Ascending aorta (tissue), 2 donors: ENCODE measurements at regions not wholly inside any gene's neighbourhood (a gene's known extent, or its start where the extent isn't known, plus 50 kb on each side); places are given as distances from the start of the nearest gene placed in this dataset.

Experiments
- DNase-seq, 2 donors: peaks; one replicate each; pipeline ENCODE4 v3.0.0-alpha.2; 2019; ENCODE audit warnings: low spot score in 2 of 2
- H3K27ac ChIP-seq, 2 donors: fragments of 200-600 bp; sonication (generic); one replicate each; pipeline ENCODE4 v1.5.1; 2016 to 2017; ENCODE audit warnings: mild to moderate bottlenecking in 1 of 2
- H3K27me3 ChIP-seq: fragments of 200-600 bp; sonication (generic); one replicate; pipeline ENCODE4 v1.5.1; 2017
- H3K36me3 ChIP-seq, 2 donors: fragments of 200-600 bp; sonication (generic); one replicate each; pipeline ENCODE4 v1.5.1; 2016
- H3K4me1 ChIP-seq, 2 donors: fragments of 200-600 bp; sonication (generic); one replicate each; pipeline ENCODE4 v1.5.1; 2016 to 2017; ENCODE audit warnings: mild to moderate bottlenecking in 1 of 2
- H3K4me3 ChIP-seq, 2 donors: fragments of 200-600 bp; sonication (generic); one replicate each; pipeline ENCODE4 v1.5.1; 2016 to 2017; ENCODE audit warnings: mild to moderate bottlenecking in 1 of 2
- H3K9me3 ChIP-seq, 2 donors: fragments of 200-600 bp; sonication (generic); one replicate each; pipeline ENCODE4 v1.5.1; 2016
- intact Hi-C: fragments of 100-400 bp; cut with DNase I; formaldehyde crosslinking; loops from one replicate; pipeline ENCODE4 v1.15.1; 2023
- TF ChIP-seq, protein P1 (sequence below), 3 experiments: fragments of 200-600 bp in 2 of 3; fragments of 450-650 bp in 1 of 3; sonication (generic) in 2 of 3; IDR thresholded peaks; one replicate each; pipeline ENCODE4 v1.5.1; 2016 to 2019; ENCODE audit warnings: antibody characterized with exemption in 3 of 3, mild to moderate bottlenecking in 1 of 3, moderate library complexity in 1 of 3

DNA sequence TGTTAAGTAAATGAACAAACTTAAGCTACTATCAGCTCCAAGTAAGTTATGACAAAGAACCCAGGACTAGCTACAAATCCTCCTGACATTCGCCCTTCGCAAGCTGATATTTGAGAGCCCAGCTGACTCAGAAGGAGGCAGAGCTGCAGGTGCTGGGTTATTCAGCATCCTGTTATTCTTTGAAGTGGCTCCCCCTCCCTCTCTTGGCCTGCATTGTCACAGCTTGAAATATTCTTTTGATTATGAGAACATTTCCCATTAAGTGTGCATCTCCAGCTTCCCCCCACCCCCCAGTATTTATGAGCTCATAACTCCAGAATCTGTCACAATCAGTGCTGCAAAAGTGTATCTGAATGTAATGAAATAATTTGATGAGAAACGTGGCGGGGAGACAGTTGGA is 78.8 kb upstream of the RALY start:
- no peak for DNase-seq
- no peak overlapping the region for H3K4me3 ChIP-seq
- peaks cover 3 to 4% of the 10 kb centered on the region in 2 donors for H3K4me1 ChIP-seq
- no peaks in the 10 kb centered on the region for H3K9me3 ChIP-seq
- no peaks in the 10 kb centered on the region for H3K27me3 ChIP-seq
- no peak overlapping the region for H3K27ac ChIP-seq
- intact Hi-C loops = no loop called here
- H3K36me3 ChIP-seq = no peaks in the 10 kb centered on the region
- TF ChIP-seq, protein P1, sequence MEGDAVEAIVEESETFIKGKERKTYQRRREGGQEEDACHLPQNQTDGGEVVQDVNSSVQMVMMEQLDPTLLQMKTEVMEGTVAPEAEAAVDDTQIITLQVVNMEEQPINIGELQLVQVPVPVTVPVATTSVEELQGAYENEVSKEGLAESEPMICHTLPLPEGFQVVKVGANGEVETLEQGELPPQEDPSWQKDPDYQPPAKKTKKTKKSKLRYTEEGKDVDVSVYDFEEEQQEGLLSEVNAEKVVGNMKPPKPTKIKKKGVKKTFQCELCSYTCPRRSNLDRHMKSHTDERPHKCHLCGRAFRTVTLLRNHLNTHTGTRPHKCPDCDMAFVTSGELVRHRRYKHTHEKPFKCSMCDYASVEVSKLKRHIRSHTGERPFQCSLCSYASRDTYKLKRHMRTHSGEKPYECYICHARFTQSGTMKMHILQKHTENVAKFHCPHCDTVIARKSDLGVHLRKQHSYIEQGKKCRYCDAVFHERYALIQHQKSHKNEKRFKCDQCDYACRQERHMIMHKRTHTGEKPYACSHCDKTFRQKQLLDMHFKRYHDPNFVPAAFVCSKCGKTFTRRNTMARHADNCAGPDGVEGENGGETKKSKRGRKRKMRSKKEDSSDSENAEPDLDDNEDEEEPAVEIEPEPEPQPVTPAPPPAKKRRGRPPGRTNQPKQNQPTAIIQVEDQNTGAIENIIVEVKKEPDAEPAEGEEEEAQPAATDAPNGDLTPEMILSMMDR (IDR thresholded peaks at IDR 0.05) = no peak

DNA sequence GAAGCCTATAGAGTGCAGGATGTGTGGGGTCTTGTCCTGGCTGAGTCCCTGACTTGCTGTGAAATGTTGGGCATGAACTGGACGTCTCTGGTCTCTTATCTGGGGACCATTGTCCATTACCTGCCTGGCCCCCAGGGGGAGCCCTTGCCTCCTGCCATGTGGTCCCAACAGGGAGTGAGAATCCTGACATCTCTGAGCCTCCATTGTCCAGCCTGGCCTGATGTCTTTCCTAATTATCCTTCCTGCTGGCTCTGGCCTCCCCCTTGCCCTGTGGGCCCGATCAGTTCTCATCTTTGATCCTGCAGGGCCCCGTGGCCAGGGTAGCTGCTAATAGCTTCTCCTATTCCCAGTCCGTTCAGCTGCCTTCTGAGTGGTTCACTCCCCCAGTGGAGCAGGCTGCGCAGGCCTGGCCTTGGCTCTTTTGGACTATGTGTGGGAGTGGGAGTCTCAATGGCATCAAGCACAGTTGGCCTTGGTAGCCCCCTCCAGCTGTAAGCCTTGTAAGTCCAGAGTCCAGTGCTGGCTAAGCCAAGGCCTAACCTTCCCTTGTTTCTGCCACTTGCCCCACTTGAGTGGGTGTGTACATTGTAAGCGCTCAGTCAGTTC is 77.9 kb upstream of the RALY start:
- no peak overlapping the region for H3K27ac ChIP-seq
- H3K36me3 ChIP-seq = no peaks in the 10 kb centered on the region
- no peaks in the 10 kb centered on the region for H3K9me3 ChIP-seq
- H3K4me3 ChIP-seq = no peak overlapping the region
- no peaks in the 10 kb centered on the region for H3K27me3 ChIP-seq
- TF ChIP-seq, protein P1 (IDR thresholded peaks at IDR 0.05) = peak in 2 of 3 experiments; percentile 24 to 25
- intact Hi-C loops = no loop called here
- no peak for DNase-seq
- H3K4me1 ChIP-seq = no peaks in the 10 kb centered on the region

DNA sequence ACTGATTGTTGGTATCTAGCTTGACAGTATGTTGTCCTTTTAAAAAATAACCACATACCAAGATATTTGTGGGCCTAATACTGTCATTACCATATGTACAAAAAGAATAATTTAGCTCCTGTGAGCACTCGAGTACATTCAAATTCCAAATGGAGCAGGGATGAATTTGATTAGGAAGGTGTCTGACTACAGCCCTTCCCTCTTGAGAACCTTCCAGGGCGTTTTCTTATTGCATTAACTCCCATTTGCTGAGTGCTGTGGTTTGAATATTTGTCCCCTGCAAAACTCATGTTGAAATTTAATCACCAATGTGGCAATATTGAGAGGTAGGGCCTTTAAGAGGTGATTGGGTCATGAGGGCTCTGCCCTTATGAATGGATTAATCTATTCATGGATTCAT is 76.9 kb upstream of the RALY start:
- intact Hi-C loops = no loop called here
- DNase-seq = no peak
- Histone ChIP-seq H3K4me3 (no peak overlapping the region), H3K36me3 (no peaks in the 10 kb centered on the region), H3K9me3 (no peaks in the 10 kb centered on the region), H3K27me3 (no peaks in the 10 kb centered on the region), H3K4me1 (no peaks in the 10 kb centered on the region), H3K27ac (no peak overlapping the region)
- TF ChIP-seq, protein P1 (IDR thresholded peaks at IDR 0.05) = no peak

DNA sequence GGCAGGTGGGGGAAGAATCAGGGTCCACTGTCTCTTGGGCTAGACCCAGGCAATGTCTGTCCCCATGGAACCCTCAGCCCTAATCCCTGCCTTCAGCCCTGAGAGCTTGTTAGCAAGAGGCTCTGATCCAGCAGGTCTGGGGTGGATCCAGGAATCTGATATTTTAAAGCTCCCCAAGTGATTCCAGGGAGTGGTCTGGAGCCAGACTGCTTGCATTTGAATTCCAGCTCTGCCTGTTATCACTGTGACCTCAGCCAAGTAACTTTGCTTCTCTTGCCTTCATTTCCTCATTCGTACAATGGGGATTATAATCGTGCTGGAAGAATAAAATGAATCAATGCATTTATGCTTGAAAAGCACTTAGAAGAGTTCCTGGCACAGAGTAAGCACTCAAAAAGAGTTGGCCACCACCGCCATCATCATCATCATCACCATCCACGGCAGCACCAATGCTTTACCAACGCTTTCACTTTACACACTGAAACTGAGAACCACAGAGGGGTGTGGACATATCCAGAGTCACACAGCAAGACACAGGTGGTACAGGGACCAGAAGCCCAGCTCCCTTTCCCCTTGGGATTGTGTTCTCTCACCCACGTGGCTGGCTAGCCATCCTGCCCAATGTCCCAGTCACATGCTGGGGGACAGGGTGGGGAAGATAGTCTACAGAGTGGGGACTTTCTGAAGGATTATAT is 75.7 kb upstream of the RALY start:
- DNase-seq = no peak
- Histone ChIP-seq H3K9me3 (no peaks in the 10 kb centered on the region), H3K36me3 (no peaks in the 10 kb centered on the region), H3K4me3 (no peak overlapping the region), H3K27me3 (no peaks in the 10 kb centered on the region), H3K4me1 (no peaks in the 10 kb centered on the region), H3K27ac (no peak overlapping the region)
- TF ChIP-seq, protein P1 (IDR thresholded peaks at IDR 0.05) = no peak
- intact Hi-C loops = no loop called here

DNA sequence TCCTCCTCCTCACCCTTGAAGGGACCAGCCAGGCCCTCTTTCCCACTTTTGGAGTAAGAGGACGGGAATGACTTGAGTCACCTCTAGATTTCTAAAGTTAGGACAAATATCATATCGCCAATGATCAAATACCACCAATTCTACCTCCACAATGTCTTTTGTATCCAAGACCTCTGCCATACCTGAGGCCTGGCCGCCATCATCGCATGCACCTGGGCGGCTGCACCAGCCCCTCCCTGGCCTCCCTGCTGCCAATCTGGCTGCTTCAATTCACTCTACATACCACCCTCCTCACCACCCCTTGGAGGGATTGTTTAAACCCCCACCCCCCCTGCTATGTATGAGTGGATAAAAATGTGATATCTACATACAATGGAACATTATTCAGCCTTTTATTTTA is 75.0 kb upstream of the RALY start:
- no peaks in the 10 kb centered on the region for H3K4me1 ChIP-seq
- no peak overlapping the region for H3K27ac ChIP-seq
- no peak overlapping the region for H3K4me3 ChIP-seq
- DNase-seq = no peak
- intact Hi-C loops = no loop called here
- TF ChIP-seq, protein P1 (IDR thresholded peaks at IDR 0.05) = no peak
- no peaks in the 10 kb centered on the region for H3K36me3 ChIP-seq
- H3K9me3 ChIP-seq = no peaks in the 10 kb centered on the region
- H3K27me3 ChIP-seq = no peaks in the 10 kb centered on the region
